ENCODE measurements at regions not wholly inside any gene's neighbourhood (a gene's known extent, or its start where the extent isn't known, plus 50 kb on each side); places are given as distances from the start of the nearest gene placed in this dataset.

DNA sequence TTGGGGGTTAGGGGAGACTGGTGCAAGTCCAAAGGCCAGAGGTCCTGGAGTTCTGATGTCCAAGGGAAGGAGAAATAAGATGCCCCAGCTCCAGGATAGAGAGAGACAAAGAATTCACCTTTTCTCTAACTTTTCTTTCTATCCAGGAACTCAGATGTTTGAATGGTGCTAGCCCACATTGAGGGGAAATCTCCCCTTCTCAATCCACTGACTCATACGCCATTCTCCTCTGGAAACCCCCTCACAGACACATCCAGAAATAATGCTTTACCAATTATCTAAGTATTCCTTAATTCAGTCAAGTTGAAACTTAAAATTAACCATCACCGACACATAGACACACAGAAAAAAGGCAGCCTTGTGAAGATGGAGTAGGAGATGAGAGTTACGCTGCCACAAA is 1085.2 kb downstream of the NSUN3 start:
- Histone ChIP-seq H3K36me3 (replicated peaks in 1 of 2; ENCODE audit: control extremely low read depth in 1 of 2, control insufficient read depth in 1 of 2, extremely low read depth in 1 of 2, insufficient read depth in 2 of 2, low read length in 1 of 2) (no peaks in the 10 kb centered on the region), H2AFZ (ENCODE audit: insufficient read depth, low read depth, low read length, poor library complexity, severe bottlenecking) (no peak overlapping the region), H3K9me3 (ENCODE audit: control extremely low read depth in 1 of 3, control insufficient read depth in 2 of 3, insufficient read depth in 1 of 3, low read length in 2 of 3) (no peaks in the 10 kb centered on the region), H3K4me3 (ENCODE audit: control extremely low read depth in 1 of 5, extremely low read depth in 1 of 5, insufficient read depth in 1 of 5, low read depth in 2 of 5, low read length in 4 of 5) (no peak overlapping the region), H3K4me2 (replicated peaks; ENCODE audit: low read depth, low read length, poor library complexity, severe bottlenecking) (no peak overlapping the region), H3K27ac (ENCODE audit: low read length in 2 of 2) (no peak overlapping the region), H4K20me1 (ENCODE audit: control insufficient read depth, insufficient read depth, low read length, poor library complexity, severe bottlenecking) (no peaks in the 10 kb centered on the region), H3K4me1 (ENCODE audit: control insufficient read depth in 2 of 2, insufficient read depth in 2 of 2, low read length in 2 of 2) (no peaks in the 10 kb centered on the region), H3K9ac (ENCODE audit: low read length) (no peak overlapping the region), H3K79me2 (ENCODE audit: control insufficient read depth, insufficient read depth, low read length) (no peaks in the 10 kb centered on the region), H3K27me3 (replicated peaks in 1 of 4; ENCODE audit: control extremely low read depth in 1 of 4, control insufficient read depth in 3 of 4, insufficient read depth in 4 of 4, low read length in 3 of 4) (no peaks in the 10 kb centered on the region)
- Mint-ChIP-seq H3K4me1 (no peaks in the 10 kb centered on the region), H3K4me3 (no peak overlapping the region), H3K9me3 (ENCODE audit: insufficient read depth) (no peaks in the 10 kb centered on the region), H3K27ac (no peak overlapping the region), H3K27me3 (no peaks in the 10 kb centered on the region)
- TF ChIP-seq, protein P1, sequence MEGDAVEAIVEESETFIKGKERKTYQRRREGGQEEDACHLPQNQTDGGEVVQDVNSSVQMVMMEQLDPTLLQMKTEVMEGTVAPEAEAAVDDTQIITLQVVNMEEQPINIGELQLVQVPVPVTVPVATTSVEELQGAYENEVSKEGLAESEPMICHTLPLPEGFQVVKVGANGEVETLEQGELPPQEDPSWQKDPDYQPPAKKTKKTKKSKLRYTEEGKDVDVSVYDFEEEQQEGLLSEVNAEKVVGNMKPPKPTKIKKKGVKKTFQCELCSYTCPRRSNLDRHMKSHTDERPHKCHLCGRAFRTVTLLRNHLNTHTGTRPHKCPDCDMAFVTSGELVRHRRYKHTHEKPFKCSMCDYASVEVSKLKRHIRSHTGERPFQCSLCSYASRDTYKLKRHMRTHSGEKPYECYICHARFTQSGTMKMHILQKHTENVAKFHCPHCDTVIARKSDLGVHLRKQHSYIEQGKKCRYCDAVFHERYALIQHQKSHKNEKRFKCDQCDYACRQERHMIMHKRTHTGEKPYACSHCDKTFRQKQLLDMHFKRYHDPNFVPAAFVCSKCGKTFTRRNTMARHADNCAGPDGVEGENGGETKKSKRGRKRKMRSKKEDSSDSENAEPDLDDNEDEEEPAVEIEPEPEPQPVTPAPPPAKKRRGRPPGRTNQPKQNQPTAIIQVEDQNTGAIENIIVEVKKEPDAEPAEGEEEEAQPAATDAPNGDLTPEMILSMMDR (IDR thresholded peaks at IDR 0.05): no peak
- no peak for TF ChIP-seq EZH2 (IDR thresholded peaks at IDR 0.05; ENCODE audit: borderline replicate concordance, insufficient read depth, low read depth, low read length, poor library complexity, severe bottlenecking)
- DNase-seq: no peak
- intact Hi-C loops (cut with micrococcal nuclease): no loop called here
- WGBS (ENCODE audit: insufficient coverage): no CpG with 5 or more reads among the region's 3 CpGs
- ChIA-PET POLR2A (no interaction called here), CTCF (no interaction called here)
- ATAC-seq (ENCODE audit: low read depth): no peak

DNA sequence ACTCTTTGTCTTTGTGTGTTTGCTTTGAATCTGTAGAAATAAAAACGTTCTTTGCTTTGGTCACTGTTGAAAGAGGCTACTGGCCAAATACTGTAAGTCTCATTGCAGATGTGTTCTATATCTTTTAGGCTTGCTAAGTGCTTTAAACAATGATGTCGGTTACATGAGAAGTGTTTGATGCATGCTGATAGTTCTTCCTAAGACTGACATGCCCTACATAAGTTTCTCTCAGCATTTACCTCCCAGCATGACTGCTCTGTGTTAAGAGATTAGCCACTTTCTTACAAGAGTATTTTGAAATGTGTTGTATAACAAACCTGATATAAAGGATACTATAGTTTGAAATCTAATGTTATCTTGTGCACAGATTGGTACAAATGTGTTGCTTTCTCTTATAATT is 1088.7 kb downstream of the NSUN3 start:
- no CpG with 5 or more reads among the region's 2 CpGs for WGBS (ENCODE audit: insufficient coverage)
- H3K27ac Mint-ChIP-seq: no peak overlapping the region
- DNase-seq (no peak), ATAC-seq (ENCODE audit: low read depth) (no peak)
- Histone ChIP-seq H3K4me1 (ENCODE audit: control insufficient read depth in 2 of 2, insufficient read depth in 2 of 2, low read length in 2 of 2) (no peaks in the 10 kb centered on the region), H3K4me3 (ENCODE audit: control extremely low read depth in 1 of 5, extremely low read depth in 1 of 5, insufficient read depth in 1 of 5, low read depth in 2 of 5, low read length in 4 of 5) (no peak overlapping the region), H4K20me1 (ENCODE audit: control insufficient read depth, insufficient read depth, low read length, poor library complexity, severe bottlenecking) (no peaks in the 10 kb centered on the region), H2AFZ (ENCODE audit: insufficient read depth, low read depth, low read length, poor library complexity, severe bottlenecking) (no peak overlapping the region), H3K9me3 (ENCODE audit: control extremely low read depth in 1 of 3, control insufficient read depth in 2 of 3, insufficient read depth in 1 of 3, low read length in 2 of 3) (peaks cover 0 to 4% (median 0%) of the 10 kb centered on the region in 3 donors), H3K9ac (ENCODE audit: low read length) (no peak overlapping the region), H3K27ac (ENCODE audit: low read length in 2 of 2) (no peak overlapping the region), H3K27me3 (replicated peaks in 1 of 4; ENCODE audit: control extremely low read depth in 1 of 4, control insufficient read depth in 3 of 4, insufficient read depth in 4 of 4, low read length in 3 of 4) (no peaks in the 10 kb centered on the region), H3K4me2 (replicated peaks; ENCODE audit: low read depth, low read length, poor library complexity, severe bottlenecking) (no peak overlapping the region), H3K79me2 (ENCODE audit: control insufficient read depth, insufficient read depth, low read length) (no peaks in the 10 kb centered on the region), H3K36me3 (replicated peaks in 1 of 2; ENCODE audit: control extremely low read depth in 1 of 2, control insufficient read depth in 1 of 2, extremely low read depth in 1 of 2, insufficient read depth in 2 of 2, low read length in 1 of 2) (no peaks in the 10 kb centered on the region)
- H3K27me3 Mint-ChIP-seq: no peaks in the 10 kb centered on the region
- H3K9me3 Mint-ChIP-seq (ENCODE audit: insufficient read depth): peaks cover 5% of the 10 kb centered on the region
- H3K4me3 Mint-ChIP-seq: no peak overlapping the region
- TF ChIP-seq, protein P1 (IDR thresholded peaks at IDR 0.05): no peak
- TF ChIP-seq EZH2 (IDR thresholded peaks at IDR 0.05; ENCODE audit: borderline replicate concordance, insufficient read depth, low read depth, low read length, poor library complexity, severe bottlenecking): no peak
- intact Hi-C loops (cut with micrococcal nuclease): no loop called here
- ChIA-PET CTCF (no interaction called here), POLR2A (no interaction called here)
- H3K4me1 Mint-ChIP-seq: no peaks in the 10 kb centered on the region

Data from B cell (primary cell).